ENCODE measurements at regions not wholly inside any gene's neighbourhood (a gene's known extent, or its start where the extent isn't known, plus 50 kb on each side); places are given as distances from the start of the nearest gene placed in this dataset.

GRCh38 chr4:177235026-177235425, 74.6 kb upstream of the NEIL3 start:
- no peak for TF ChIP-seq POLR2AphosphoS5 (IDR thresholded peaks at IDR 0.05; ENCODE audit: borderline replicate concordance, low read depth, low read length)
- TF ChIP-seq EZH2 (IDR thresholded peaks at IDR 0.05): no peak
